Right ventricle myocardium inferior (tissue), 1 donor: ENCODE measurements at regions not wholly inside any gene's neighbourhood (a gene's known extent, or its start where the extent isn't known, plus 50 kb on each side); places are given as distances from the start of the nearest gene placed in this dataset.
A peak's percentile ranks its signal among the peaks of the same experiment; 100 is the strongest.

ENCODE experiments used
- ATAC-seq: fragments of 200-7000 bp; cut with Tn5 transposase; one replicate; pipeline ENCODE4 v1.9.1; 2020; ENCODE audit warnings: mild to moderate bottlenecking, moderate library complexity
- DNase-seq: peaks from one replicate; pipeline ENCODE4 v3.0.0; 2021; ENCODE audit errors: missing footprints
- intact Hi-C: fragments of 100-400 bp; cut with DNase I; formaldehyde crosslinking; loops from one replicate; pipeline ENCODE4 v1.11.0; 2022
- donor health status: DM: no; HTN: yes; CAD: no; lungs with severe emphysema.

- DNase-seq (peak; percentile 17), ATAC-seq (no peak)
- intact Hi-C loops: loop anchor here (10.0 kb wide), 1 partner anchor 88 kb away; no protein-coding TSS in a partner anchor
These were observed 379.7 kb downstream of the TLL1 start for GRCh38 chr4:166252487-166253402.

GRCh38 chr4:166257276-166257675 is 384.2 kb downstream of the TLL1 start:
- ATAC-seq (no peak), DNase-seq (peak; percentile 15)
- intact Hi-C loops: loop anchor here (10.0 kb wide), 1 partner anchor 92 kb away; no protein-coding TSS in a partner anchor

GRCh38 chr4:166257891-166258290 is 384.9 kb downstream of the TLL1 start:
- no peak for ATAC-seq
- DNase-seq: no peak
- intact Hi-C loops: loop anchor here (10.0 kb wide), 1 partner anchor 93 kb away; no protein-coding TSS in a partner anchor

- intact Hi-C loops: loop anchor here (10.0 kb wide), 1 partner anchor 94 kb away; no protein-coding TSS in a partner anchor
- DNase-seq (no peak), ATAC-seq (no peak)
These were observed 386.0 kb downstream of the TLL1 start for GRCh38 chr4:166259081-166259480.

GRCh38 chr4:166274136-166274761 is 401.2 kb downstream of the TLL1 start:
- intact Hi-C loops: no loop called here
- DNase-seq (no peak), ATAC-seq (no peak)

- DNase-seq (no peak), ATAC-seq (no peak)
- intact Hi-C loops: no loop called here
These were observed 401.7 kb downstream of the TLL1 start for GRCh38 chr4:166274775-166275174.

GRCh38 chr4:166277401-166277800 is 404.4 kb downstream of the TLL1 start:
- ATAC-seq: no peak
- no peak for DNase-seq
- intact Hi-C loops: no loop called here

GRCh38 chr4:166277853-166278252 is 404.8 kb downstream of the TLL1 start:
- ATAC-seq (no peak), DNase-seq (no peak)
- intact Hi-C loops: no loop called here

- intact Hi-C loops: no loop called here
- ATAC-seq (no peak), DNase-seq (no peak)
These were observed 406.2 kb downstream of the TLL1 start for GRCh38 chr4:166279261-166279660.

GRCh38 chr4:166280642-166281041 is 407.6 kb downstream of the TLL1 start:
- DNase-seq (no peak), ATAC-seq (no peak)
- intact Hi-C loops: no loop called here

- intact Hi-C loops: no loop called here
- no peak for ATAC-seq
- DNase-seq: no peak
These were observed 409.2 kb downstream of the TLL1 start for GRCh38 chr4:166282081-166282770.

- DNase-seq (no peak), ATAC-seq (no peak)
- intact Hi-C loops: no loop called here
These were observed 411.2 kb downstream of the TLL1 start for GRCh38 chr4:166284221-166284620.

GRCh38 chr4:166290426-166290825 is 417.4 kb downstream of the TLL1 start:
- ATAC-seq: no peak
- intact Hi-C loops: no loop called here
- DNase-seq: no peak

- no peak for DNase-seq
- ATAC-seq: no peak
- intact Hi-C loops: no loop called here
These were observed 420.5 kb downstream of the TLL1 start for GRCh38 chr4:166293556-166293955.

- no peak for ATAC-seq
- DNase-seq: no peak
- intact Hi-C loops: no loop called here
These were observed 428.2 kb downstream of the TLL1 start for GRCh38 chr4:166301266-166301665.

- no peak for DNase-seq
- intact Hi-C loops: no loop called here
- ATAC-seq: no peak
These were observed 435.6 kb downstream of the TLL1 start for GRCh38 chr4:166308647-166309046.

- intact Hi-C loops: no loop called here
- ATAC-seq (no peak), DNase-seq (no peak)
These were observed 436.2 kb downstream of the TLL1 start for GRCh38 chr4:166309286-166309685.

- no peak for ATAC-seq
- intact Hi-C loops: no loop called here
- no peak for DNase-seq
These were observed 438.1 kb downstream of the TLL1 start for GRCh38 chr4:166311169-166311568.

- DNase-seq (no peak), ATAC-seq (no peak)
- intact Hi-C loops: no loop called here
These were observed 439.1 kb downstream of the TLL1 start for GRCh38 chr4:166312166-166312565.
